ENCODE measurements at regions not wholly inside any gene's neighbourhood (a gene's known extent, or its start where the extent isn't known, plus 50 kb on each side); places are given as distances from the start of the nearest gene placed in this dataset.

DNA sequence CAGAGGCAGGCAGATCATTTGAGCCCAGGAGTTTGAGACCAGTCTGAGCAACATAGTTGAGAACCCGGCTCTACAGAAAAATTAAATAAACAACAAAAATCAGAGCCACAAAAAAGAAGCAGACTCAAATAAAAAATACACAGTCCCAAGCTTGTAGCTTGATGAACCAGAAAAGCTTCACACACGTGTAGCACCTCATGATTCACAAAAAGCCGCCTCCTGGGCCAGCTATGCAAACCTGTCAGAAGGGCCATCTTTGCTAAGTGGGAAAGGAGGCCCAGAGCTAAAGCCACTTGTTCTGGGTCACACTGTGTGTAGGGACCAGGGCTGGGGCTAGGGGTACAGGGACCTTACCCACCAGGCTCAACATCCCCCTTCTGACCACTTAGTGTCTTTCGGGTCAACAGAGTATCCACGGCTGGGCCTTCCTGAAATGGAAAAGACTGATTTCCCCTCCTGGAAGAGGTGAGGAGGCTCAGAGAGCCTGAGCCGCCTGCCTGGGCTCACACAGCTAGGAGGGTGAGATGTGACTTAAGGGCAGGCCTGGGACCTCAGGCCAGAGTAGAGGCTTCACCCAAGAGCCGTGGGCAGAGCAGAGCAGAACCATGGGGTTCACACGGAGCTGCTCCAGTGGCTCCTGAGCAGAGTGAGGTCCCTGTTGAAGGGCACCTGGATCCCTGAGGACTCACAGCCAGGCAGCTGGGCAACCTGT lies 269.6 kb downstream of the PARN start:
- no peak for DNase-seq

DNA sequence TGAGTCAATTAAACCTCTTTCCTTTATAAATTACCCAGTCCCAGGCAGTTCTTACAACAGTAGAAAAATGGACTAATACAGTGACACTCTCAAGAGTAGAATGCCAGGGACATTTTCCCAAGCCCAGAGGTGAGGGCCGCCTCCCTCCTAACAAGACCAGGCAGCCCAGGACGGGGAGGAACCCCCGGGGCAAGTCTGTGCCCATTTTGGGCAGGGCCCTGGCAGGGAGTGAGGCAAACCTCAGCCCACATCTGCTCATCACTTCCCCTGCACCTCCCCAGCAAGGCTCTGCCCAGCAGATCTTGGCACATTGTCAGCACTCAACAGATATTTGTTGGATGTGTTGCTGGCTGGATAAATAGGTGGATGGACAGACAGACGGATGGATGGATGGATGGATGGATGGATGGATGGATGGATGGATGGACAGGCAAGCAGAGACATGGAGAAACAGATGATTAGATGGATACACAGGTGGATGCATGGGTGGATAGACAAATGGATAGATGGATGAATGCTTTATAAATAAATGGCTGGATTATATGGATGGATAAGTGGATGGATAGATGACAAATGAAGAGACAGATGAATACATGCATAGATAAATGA lies 271.3 kb downstream of the PARN start:
- no peak for DNase-seq

DNA sequence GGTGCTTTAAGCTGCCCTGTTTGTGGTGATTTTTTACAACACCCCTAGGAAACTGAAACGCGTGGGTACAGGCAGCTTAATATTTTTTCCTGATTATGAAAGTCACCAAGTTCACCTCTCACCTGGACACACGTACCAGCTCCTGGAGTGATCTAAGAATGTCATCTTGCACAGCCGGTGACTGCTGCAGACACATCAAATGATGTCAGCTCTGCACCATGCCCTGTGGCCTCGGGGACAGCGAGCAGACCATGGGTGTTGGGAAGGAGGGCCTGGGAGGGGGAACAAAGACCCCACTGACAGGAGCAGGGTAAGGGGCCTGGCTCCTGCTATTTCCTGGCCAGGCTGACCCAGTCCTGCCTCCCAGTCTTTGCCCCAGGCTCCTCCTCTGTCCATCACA lies 272.7 kb downstream of the PARN start:
- DNase-seq: no peak

DNA sequence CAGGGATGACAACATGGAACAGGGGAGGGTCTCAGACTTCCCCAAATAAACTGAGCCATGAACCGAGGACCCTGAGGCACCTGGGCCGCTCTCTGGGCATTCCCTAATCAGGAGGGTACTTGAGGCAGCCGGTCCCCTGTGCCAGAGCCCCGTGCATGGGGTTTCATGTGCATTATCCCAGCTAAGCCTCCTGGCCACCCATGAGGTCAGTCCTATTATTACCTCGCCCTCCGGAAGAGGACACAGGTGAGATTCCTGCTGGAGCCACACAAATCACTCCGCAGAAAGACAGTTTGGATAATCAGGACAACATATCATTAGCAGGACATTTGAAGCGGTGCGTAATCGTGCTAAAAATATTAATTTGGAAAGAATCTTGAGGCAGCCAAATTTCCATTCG lies 274.0 kb downstream of the PARN start:
- no peak for DNase-seq

DNA sequence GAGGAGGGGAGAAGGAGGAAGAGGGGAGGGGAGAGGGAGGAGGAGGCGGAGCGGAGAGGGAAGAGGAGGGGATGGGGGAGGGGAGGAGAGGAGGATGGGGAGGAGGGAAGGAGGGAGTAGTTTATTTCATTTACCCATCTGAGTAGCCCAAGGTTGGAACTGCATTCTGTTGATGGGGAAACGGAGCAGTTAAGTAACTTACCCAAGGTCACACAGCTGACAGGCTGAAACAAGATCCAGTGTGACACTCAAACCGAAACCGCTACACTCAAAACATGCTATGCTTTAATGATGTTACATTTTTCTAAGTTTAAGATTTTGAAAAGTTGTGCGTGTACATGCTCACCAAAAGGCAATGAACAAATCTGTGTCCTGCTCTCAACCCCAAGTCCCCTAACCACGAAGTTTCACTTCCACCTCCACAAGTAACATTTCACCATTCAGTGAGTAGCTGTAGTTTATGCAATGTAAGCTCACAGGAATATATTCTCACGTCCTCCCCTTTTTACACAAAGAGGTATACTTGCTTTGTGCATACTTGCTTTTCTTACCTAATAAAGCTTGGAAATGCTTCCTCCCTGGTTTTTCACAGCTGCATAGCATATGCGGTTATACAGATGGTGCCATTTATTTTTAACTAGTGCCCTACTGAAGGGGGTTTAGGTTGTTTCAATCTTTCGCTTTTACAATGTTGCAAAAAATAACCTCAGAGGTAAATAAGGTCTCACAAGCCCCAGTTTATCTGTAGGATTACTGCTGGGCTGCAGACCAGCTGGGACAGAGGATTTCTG lies 275.3 kb downstream of the PARN start:
- DNase-seq: no peak

DNA sequence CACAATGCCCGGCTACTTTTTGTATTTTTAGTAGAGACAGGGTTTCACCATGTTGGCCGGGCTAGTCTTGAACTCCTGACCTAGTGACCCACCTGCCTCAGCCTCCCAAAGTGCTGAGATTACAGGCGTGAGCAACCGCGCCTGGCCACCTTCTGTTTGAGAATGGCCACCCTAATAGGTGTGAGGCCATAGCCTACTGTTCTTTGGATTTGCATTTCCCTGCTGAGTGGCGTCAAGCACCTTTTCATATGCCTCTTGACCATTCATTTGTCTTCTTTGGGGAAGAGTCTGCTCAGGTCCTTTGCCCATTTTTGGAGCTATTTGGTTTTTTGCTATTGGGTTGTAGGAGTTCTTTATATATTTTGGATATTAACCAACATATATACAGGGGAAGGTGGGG lies 276.7 kb downstream of the PARN start:
- DNase-seq: no peak

DNA sequence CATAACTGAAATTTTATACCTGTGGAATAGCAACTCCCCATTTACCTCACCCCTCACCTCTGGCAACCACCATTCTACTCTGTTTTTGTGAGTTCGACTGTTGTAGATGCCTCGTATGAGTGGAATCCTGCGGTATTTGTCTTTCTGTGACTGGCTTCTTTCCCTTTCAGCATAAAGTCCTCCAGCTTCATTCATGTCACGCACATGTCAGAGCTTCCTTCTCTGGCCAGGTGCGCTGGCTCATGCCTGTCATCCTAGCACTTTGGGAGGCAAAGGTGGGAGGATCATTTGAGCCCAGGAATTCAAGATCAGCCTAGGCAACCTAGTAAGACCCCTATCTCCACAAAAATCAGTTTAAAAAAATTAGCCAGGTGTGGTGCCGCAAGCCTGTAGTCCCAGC lies 278.4 kb downstream of the PARN start:
- DNase-seq: no peak

DNA sequence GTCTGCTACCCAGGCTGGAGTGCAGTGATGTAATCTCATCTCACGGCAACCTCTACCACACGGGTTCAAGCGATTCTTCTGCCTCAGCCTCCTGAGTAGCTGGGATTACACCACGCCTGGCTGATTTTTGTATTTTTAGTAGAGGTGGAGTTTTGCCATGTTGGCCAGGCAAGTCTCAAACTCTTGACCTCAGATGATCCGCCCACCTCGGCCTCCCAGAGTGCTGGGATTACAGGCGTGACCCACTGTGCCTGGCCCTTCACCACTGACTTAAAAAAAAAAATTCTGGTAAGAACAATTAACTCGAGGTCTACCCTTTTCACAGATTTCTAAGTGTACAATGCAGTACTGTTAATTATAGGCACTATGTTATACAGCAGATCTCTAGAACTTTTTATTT lies 279.4 kb downstream of the PARN start:
- DNase-seq: no peak

DNA sequence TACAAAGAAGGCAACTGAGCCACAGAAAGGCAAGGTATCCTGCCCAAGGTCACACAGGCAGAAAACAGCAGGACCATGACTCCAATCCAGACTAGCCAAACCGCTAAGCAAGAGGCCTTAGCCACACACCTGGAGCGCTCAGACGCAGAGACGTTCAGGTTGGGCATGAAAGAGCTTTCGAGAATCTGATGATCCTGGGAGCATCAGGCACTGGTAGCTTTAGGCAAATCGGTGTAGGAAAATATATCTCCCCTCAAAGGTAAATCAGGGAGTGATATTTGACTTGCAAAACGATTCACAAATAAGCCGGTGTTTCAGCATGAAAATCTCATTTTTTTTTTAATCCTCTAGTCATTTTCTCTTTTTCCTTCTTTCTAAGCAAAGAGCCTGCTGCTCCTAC lies 279.0 kb downstream of the MRTFB start:
- no peak for DNase-seq

DNA sequence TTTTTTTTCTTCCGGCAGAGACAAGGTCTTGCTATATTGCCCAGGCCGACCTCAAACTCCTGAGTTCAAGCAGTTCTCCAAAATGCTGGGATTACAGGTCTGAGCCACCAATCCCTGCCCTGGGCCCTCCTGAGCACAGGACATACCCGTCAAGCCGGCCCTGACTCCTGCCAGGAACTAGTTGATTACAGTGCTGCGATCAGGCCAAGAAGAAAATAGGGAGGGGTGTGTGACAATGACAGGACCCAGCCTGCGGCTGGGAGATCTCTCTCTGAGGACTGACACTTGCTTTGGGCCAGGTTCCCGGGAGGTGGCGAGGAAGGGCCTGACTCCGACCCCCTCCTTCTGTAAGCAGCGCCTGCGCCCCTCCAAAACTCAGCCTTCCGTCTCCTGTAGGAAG lies 276.6 kb downstream of the MRTFB start:
- DNase-seq: no peak

DNA sequence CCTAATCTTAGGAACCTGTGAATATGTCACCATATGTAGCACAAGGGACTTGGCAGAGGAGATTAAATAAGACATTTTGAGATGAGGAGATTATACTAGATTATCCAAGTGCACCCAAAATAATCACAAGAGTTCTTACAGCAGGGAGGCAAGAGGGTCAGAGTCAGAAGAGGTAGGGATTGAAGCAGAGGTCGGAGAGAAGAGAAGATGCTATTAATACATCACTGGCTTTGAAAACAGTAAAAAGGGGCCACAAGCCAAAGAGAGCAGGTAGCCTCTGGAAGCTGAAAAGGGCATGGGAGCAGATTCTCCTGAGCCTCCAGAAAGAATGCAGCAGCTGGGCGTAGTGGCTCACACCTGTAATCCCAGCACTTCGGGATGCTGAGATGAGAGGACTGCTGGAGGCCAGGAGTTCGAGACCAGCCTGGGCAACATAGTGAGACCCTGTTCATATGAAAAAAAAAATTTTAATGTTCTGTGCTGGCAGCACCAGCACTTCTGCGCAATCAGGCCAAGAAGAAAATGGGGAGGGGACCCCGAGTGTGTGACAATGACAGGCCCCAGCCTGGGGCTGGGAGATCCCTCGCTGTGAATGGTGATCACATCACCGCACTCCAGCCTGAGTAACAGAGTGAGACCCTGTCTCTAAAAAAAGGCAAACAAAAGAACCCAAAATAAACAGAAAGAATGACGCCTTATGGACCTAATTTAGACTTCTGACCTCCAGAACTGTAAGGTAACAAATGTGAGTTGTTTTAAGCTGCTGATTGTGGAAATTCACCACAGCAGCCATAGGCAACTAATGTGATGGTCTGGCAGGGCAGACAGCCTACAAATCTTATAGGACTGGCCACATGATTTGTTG lies 275.4 kb downstream of the MRTFB start:
- DNase-seq: no peak

DNA sequence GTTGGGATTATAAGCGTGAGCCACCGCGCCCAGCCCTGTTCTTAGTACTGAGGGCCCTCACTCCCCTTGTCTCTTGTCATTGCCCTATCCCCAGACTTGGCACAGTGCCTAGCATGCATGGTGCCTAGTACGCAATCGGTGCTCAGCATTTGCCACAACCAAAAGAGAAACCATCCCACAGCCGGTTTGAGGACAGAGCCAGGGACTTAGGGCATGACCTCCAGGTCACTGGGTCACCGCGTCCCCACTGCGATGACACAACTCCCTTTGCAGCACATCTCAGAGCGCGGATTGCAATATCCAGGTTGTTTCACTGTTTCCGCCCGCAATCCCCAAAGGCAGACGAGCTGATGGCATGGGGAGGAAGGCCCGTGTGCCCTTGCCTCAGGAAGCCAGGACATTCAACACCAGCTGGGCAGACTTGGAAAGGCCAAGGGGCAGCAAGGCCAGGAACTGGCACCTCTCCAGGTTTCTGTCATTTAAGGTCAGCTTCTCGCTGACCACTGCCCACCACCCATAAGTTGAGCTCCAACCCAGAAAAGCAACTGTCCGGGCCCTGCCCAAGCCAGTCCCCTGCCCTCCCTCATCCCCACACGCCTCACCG lies 274.5 kb downstream of the MRTFB start:
- no peak for DNase-seq

DNA sequence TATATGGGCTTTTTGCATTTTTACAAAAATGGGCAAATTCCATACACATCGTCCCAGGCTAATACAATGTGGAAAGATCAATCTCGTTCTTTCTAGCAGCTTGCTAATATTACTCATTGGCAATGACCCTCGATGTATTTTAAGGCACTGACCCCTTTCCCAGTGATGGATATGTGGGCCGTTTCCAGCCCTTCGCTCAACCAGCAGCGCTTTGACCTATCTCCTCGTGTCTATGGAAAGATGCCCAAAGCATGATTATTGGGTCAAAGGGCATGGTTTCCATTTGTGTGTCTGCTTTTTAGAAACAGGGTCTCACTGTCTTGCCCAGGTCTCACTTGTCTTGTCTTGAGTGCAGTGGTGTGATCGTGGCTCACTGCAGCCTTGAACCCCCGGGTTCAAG lies 273.8 kb downstream of the MRTFB start:
- no peak for DNase-seq

DNA sequence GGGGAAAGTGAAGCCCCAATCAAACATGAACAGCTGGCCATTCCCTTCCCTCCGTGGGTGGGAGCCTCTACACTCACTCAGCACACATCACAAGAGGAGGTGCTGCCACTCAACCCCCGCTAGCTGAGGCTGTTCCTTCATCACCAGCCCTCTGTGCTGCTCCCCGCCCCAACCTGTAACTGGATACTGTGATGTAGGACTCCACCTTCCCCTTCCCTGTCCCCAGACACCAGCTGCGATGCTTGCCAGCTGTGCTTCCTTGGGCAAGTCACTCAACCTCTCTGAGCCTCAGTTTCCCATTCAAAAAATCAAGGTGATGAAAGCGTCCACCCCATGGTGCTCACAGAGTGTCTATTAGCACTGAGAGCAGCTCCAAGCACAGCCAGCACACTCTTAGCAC lies 273.2 kb downstream of the MRTFB start:
- DNase-seq: no peak

DNA sequence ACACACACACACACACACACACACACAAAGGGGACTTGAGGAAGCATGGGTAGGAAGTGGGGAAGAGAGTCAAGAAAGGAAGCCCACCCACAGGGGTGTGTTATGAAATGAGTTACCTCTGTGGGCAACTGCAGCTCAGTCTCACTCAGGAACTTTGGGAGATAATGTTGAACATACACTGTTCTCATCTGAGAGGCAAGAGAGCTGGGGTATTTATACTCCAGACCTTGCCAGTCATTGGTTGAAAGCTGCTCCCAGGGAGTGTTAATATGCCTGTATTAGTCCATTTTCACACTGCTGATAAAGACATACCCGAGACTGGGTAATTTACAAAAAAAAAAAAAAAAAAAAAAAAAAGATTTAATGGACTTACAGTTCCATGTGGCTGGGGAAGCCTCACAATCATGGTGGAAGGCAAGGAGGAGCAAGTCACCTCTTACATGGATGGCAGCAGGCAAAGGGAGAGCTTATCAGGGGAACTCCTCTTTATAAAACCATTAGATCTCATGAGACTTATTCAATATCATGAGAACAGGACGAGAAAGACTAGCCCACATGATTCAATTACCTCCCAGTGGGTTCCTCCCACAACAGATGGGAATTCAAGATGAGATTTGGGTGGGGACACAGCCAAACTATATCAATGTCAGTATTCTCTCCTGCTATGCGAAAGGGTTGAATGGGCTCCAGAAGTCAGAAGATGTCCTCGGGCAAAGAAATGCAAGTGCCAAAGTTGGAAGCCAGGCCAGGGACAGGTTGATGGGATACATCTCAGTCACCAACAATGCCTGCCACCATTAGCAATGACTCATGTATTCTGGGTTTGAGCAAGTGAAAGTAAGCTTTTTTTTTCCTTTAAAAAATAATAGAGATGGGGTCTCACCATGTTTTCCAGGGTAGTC lies 270.5 kb downstream of the MRTFB start:
- no peak for DNase-seq

DNA sequence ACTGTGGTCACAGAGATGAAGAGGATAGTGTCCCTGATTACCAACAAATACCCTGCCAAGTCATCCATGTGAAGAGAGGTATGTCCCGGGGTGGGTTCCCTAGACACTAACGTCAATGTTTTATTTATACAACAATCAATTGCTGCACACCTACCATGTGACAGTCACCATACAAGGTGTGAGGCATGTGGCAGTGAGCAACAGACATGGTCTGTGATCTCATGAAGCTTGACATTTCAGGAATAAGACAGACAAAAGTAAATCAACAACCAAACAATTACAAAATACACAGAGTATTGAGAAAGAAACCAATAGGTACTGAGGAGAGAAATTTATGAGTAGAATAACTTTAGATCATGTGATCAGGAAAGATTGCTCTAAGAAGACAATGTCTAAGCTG lies 268.6 kb downstream of the MRTFB start:
- DNase-seq: no peak

DNA sequence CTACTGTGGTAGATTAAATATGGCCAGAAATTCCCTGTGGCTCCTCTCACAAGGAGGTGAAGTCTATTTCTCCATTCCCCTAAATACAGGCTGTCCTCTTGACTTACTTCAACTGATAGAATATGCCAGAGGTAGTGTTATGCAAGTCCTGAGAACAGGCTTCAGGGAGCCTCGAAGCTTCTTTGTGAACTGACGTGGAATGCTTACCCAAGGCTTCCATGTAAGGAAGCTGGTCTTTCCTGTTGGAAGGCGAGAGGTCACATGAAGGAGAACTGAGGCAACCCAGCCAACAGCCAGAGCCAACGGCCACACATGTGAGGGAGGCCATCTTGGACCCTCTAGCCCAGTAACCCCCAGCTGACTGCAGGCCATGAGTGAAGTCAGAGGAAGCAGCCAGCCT lies 267.9 kb downstream of the MRTFB start:
- DNase-seq: no peak

DNA sequence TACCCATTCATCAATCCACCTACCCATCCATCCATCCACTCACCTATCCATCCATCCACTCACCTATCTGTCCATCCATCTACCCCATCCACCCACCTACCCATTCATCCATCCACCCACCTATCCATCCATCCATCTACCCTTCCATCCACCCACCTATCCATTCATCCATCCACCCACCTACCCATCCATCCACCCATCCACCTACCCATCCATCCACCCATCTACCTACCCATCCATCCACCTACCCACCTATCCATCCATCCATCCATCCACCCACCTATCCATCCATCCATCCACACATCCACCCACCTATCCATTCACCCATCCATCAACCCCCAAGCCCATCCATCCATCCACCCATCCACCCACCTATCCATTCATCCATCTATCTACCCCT lies 267.1 kb downstream of the MRTFB start:
- DNase-seq: no peak

DNA sequence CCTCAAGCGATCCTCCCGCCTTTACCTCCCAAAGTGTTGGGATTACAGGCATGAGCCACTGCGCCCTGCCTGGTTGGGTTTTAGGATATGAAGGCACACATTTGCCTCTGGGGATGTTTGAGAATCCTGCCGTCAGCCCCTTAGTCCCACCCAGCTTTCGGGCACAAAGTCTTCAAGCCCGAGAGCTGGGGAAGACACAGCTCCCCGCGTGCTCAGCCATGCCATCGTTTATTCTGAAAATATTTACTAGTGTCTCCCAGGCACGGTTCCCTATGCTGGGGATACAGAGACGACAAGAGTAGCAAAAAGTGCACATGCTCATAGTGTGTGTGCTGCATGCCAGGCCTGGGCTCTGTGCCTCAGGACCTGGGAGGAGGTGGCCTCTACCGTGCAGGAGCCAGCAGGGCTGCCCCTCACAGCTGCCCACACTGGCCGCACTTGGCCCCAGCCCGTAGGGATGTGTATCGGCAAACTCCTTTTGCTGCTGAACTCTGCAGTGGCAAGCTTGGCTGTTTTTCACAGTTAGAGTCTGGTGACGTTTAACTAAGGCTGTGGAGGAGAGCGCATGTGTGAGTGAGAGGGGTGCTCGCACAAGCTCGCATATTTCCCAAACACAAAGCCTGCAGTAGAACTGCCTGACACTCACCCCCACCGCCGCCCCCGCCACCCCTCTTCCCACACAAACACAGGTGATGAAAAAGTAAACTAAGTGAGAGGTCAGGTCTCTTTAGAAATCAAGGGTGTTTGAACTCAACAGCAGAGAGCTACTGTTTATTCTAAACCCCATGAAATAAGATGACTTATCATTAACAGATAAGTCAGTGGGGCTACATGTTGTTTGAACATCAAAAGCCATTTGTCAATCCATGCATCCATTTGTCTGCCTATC lies 266.4 kb downstream of the MRTFB start:
- no peak for DNase-seq

DNA sequence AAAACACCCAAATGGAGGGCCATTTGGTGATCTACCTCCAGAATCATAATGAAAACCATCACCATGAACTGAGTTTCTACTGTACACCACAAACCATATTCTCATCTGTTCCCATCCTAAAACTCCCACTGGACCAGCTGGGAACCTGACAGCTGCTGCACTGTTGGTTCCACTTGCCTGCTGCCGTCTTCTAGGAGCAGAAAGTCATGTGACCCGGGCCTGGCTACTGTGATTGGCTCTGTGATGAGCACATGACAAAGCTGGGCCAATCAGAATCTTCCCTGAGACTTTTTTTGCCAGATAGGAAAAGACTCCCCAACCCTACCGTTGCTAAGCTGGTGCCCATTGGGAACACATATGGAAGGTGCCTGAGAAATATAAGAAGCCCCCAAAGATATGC lies 264.2 kb downstream of the MRTFB start:
- no peak for DNase-seq
